HG03159 (cell line): ENCODE measurements at regions not wholly inside any gene's neighbourhood (a gene's known extent, or its start where the extent isn't known, plus 50 kb on each side); places are given as distances from the start of the nearest gene placed in this dataset.

Source experiments
- ATAC-seq: cut with Tn5 transposase; IDR thresholded peaks from one replicate; pipeline ENCODE4 v1.9.1; 2021; ENCODE audit warnings: mild to moderate bottlenecking, moderate library complexity; ENCODE audit not compliant: unreplicated experiment

DNA sequence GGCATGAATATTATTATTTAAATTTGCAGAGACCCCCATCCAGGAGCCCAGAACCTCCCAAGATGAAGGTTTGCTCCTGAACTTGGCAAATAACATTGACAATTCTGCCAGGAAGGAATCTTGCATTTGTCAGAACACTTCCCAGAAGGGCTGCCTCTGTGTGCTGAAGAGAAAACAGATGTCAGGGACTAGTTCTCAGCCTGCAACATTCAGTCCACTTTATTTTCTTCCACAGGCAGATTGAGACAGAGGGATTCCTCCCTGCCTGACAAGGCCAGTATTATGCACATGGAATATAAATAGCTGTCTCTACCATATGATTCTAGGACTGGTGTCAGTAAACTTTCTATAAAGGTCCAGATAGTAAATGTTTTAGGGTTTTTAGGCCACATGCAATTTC, 171.5 kb upstream of the SIX2 start:
- no peak for ATAC-seq

DNA sequence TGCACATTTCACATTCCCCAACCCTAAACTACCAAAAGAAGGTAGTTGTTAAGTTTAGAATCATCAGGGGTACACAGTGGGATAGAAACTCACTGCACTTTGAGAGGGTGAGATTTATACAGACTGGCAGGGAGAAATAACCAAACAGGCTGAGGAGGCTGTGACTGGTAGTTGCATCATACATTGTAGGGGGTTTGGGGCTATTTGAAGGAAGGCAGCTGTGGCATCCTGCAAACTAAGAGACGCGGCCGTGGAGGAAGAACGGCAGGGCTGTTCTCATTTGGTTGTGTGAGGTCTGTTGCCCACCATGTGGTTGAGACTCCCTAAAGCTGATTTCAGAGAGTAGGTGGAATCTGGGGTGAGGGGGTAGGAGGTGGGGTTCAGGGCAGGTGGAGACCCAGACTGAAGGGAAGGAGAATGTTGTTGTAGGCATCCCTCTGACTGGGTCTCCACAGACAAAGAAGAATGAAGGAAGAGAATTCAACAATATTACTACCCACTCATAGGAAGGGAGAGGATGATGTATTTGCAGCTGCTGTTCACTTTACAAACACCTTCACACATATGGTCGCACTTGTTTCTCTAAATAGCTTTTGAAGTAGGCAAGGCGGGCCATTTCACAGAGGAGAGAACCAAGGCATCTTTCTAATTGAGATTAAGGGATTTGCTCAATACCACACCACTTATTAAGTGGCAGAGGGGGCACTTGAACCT, 170.9 kb upstream of the SIX2 start:
- no peak for ATAC-seq

DNA sequence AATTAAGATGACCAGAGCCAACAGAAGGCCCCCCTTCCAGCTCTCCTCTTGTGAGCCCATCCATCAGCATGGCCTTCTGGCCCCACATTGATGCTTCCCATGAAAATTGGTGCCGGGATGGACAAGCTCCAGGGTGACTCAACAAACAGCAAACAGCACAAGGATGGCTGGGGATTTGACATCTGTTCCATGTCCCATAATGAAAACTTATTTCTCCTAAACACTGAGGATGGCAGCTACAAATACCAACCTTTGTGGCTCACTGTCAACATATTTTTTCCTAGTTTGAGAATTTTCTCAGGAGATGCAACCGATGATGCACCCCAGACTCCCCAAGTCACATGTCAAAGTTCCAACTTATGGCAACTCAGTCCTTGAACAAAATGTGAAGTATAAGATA, 169.6 kb upstream of the SIX2 start:
- no peak for ATAC-seq

DNA sequence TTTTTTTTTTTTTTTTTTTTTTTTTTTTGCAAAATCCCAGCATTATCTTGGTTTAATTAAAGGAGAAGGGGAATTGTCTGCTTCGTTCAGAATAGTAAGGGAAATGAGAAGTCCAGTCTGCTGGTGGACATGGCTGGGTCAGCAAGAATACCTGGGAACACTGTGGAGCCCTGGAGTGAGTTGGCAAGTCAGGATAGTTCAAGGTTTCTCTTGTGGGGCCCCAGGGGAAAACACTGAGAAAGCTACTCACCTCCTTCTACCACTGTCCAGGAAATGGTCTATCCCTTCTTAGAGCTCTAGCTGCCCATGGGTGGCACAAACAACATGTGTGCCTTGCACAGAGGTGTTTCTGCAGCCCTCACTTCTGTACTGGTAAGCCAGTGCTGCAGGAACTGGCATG, 169.1 kb upstream of the SIX2 start:
- no peak for ATAC-seq

DNA sequence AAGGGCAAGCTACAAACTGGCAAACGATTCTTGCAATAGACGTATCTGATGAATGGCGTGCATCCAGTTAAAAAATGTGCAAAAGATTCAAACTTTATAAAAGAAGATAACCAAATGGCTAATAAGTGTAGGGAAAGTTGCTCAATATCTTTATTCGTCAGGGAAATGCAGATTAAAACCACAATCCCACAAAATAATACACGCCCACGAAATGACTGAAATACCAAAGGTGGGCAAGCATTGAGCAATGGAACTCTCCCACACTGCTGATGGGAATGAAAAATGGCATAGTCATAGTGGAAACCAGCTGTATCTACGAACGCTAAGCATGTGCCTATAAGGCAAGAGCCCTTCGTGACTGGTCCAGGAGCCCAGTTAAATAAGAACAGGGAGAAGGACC, 168.6 kb upstream of the SIX2 start:
- no peak for ATAC-seq

DNA sequence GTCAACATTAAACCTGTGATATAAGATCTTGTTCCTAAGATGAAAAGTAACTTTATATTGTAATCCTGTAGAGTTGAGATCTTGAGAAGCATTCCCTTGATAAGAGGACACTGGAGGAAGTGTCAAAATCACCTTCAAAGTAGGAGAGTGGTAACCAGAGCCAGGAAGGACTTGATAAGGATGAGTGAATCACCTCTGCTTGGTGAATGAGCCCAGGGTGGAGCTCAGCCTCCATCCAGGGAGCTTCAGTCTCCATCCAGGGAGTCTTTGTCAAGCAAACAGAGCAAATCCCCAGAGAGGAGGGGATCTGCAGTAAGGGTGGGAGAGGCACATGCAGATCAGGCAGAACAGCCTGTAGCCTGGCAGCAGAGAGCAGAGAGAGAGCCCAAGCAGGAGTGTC, 167.1 kb upstream of the SIX2 start:
- ATAC-seq: no peak

DNA sequence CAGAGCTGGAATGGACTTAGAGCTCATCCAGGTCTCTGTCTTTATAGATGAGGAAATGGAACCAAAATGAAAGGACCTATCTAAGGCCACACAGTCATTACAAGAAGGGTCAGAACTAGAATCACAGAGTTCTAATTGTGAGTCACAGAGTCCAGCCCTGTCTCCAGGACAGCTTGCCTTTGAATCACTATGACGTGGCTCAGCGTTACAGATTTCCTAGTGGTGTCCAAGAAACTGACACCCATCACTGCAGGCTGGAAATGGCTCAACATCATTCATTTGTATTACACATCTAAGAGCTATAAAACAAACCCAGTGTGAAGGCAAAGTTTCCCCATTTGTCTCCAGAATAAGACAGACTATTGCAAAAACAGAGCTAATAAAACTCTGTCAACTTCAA, 164.3 kb upstream of the SIX2 start:
- no peak for ATAC-seq

DNA sequence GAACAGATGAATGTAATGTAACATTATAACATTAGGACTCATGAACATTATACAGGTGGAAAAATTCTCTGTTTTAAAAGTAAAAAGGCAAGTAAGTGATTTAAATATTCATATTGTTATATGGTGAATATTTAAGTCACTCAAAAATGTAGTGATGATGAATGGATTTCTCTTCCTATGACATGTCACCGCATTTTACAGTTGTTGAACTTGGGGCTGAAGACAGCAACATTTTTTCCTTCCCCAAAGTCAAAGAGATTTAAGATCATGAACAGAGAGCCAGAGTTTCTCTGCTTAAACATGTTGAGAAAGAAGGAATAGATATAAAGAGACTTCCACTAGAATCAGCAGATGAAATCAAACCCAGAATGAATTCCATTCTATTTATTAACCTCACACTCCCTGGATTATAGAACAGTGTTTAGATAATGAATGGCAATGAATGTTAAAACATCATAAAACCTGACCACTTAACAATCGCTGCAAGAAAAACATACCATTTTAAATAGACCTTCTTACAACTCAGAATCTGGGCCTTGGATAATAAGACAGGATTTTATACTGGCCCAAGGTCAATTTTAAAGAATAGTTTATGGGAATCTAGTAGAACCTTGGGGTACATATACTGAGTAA, 163.6 kb upstream of the SIX2 start:
- no peak for ATAC-seq

DNA sequence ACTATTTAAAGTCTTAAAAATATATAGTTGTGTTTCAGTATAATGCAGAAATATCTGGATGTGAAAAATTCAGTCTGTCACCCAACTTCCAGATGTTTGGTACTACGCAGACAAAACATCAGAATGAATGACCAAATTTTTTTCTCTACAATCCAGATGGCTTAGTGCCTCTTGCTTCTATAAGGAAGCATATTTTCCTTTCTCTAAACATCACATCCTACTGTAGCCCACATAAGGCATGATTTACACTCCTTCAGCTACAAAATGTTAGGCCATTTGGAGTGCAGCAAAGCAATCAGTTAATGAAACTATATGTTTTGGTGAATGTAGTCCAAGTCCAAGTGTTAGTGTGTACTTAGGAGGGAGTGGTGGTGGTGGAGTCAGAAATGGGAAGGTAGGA, 162.9 kb upstream of the SIX2 start:
- no peak for ATAC-seq

DNA sequence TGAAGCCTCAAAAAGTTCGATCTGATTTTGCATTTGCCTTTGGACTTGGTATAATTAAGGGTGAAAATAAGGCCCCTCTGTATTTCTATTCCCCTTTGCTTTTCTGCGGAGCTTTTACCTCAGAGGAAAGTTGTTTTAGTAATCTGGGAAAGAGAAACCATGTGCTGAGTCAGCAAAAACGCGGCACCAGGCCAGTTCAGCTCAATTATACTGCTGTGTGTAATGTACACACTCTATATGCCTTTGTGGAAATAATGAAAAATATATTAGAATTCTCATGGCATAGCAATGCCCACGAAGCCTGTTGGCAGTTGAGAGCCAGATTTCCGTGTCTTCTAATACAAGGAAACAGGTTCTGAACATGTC, 161.9 kb upstream of the SIX2 start:
- ATAC-seq: no peak

DNA sequence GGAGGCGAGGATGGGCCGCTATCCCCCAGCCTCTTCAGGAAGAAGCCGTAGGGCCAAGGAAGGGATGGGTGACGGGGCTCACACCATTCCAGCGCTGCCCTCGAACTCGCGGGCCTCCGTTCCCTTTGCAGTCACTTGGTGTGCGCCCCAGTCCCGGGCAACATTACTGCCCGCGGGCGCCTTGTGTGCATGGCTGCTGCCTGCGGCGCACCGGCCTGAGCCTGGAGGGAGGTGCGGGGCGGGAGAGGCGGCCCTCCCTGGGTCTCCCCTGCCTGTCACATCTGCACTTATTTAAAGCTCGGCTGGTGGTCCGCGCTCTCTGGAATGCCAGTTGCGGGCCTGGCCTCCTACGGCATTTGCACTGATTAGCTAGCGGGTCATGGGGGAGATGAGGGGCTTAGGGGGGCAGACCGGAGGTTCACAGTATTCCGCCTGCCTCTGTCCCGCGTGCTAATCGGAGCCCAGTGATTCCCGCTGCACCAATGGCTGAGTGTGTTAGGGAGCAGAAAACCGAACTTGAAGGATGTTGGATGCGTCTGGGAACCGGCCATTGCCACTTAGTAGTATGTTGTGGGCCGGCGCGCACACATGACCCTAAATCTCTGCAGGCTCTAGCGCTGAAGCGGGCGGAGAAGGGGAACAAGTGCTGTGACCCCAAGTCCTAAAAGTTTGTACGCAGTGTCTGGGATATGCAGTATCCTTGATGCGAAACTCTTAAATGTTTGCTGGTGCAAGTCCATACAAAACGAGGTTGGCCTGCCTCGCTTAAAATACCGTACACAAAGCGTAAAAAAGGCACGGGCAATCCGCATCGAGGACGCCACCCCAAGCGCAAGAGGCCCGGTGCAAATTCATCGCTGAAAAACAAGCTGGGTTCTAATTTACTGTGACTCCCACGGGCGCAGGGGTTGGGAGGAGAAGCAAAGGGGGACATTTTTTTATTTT, 161.2 kb upstream of the SIX2 start:
- no peak for ATAC-seq

DNA sequence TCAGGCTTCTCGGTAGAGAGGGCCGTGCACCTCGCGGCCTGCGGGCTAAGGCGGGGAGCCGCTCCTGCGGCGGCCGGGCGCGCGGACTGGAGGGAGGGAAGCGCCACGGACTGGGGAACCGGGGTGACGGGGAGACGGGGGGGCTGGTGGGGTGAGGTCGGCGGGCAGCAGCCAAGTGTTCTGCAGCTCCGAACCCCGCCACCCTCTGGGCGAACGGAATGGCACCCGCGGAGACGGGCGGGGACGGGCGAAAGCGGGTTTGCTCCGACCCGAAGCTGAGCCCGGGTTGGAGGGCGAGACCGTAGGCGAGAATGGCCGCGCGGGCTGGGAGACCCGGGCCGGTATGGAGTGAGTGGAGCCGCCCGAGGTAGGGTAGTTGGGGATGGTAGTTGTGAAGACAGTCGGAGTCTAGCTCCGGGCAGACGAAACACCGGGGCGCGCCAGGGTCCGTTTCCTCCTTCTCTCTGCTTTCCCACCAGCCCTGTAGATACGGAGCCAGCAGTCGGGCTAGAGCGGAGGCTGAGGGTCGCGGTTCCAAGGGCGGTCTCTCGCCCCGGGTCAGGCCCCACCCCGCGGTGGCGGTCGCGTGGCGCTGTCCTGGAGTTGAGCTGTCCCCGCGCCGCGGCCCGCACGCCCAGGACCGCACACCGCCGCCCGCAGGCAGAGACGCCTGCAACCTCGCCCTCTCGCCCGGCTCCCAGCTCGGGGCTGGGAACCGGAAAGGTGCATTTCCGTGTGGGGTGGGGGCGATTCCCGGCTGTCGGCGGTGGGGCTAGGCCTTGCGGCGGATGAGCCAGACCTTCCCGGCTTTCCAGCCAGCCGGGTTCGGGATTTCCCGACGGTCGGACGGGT, 160.3 kb upstream of the SIX2 start:
- no peak for ATAC-seq

DNA sequence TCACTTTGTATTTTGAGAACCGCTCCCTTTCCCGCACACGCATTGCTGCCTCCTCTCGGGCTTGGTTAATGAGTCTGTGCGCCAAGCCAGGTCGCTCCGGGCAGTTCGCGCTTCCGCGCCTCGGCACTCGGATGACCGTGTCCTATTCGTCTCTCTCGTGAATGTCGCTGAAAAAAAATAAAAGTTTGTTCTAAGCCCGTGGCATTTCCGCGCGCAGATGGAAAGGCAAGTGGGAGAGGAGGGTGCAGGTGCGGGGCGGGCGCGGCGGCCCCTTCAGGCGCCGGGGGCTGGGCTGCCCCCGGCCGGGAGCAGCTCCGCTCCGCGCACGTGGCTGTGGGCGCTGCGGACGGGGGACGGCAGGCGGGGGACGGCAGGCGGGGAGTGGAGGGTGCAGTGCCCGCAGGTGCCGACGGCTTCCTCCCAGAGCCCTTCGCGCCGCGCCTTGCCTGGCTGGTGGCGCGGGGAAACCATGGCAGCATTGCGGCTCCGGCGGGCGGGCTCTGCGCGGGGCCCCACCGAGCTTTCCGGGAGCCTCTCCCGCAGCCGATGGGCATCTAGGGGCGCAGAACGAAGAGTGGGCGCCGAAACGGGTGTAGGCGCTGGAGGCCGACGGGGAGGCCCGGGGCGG, 159.6 kb upstream of the SIX2 start:
- ATAC-seq: no peak

DNA sequence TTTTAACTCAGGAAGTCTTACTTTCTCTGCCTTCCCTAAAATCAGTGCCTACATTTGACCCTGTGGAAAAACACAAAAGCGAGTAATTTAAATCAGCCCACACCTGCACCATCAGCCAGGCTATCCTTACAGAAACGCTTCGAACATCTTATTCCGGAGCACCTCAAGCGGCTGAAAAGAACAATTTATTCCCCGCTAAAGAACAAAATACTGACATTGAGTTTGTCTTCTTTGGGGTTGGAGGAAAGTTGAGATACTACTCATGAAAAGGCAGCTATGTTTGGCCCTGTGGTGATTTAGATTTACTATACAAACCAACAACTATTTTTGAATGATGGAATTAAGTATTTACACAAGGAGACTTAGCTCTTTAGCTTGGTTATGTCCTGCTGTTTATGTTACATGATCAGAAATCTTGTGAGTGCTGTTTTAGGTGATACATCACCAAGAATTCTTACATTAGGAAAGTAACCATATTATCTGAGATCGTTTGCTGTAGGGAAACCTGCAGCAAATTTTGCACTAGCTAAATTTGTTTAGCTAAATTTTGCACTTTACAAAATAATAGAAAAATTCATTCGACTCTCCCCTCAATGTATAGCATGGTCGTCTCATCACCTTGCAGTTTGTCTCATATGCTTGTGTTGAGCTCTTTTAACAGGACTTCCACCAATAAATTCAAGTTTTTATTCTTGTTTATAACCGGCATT, 158.8 kb upstream of the SIX2 start:
- no peak for ATAC-seq

DNA sequence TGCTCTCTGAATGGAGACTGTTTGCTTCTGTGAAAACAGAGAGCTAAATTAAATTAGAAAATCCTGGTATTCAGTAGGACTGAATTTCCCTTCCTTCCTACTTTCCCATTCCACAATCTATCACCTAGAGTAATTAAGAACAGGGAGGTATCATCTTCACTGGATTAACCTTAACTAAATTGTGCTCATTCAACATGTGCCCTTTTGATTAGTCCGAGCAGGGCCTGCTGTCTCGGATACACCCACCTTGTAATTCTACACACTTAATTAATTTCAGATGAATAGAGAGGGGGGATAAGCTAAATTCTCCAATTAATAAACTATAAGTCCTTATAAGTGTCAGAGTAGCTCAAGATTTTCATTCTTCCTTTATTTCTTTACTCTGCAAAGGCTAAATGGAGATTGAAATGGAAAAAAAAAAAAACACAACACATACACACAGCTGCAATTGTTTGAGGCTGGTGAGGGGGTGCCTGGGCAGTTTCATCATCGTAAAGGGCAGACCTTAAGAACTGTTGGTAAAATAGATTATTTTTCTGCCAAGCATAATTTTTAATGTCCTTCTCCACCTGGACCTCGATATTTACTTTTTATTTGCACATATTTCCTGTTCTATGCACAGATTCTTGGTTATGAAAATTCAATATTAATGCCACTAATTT, 157.1 kb upstream of the SIX2 start:
- ATAC-seq: no peak

DNA sequence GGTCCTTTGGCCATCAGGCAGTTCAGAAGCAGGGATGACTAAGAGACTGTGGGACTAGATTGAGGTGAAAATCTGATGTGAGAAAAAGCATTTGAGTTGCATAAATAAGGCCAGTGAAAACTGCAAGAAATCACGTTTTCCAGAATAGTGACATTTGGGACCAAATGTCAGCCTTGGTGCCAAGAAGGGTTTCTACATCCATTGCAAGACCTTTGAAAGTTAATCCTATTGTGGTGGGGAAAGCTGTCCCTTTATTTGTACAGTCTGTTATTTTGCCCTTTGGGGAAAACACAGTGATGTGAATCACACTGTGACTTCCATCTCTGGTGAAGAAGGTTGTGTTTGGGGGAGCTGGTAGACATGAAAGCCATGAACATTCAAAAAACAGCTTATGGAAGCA, 153.5 kb upstream of the SIX2 start:
- ATAC-seq: no peak

DNA sequence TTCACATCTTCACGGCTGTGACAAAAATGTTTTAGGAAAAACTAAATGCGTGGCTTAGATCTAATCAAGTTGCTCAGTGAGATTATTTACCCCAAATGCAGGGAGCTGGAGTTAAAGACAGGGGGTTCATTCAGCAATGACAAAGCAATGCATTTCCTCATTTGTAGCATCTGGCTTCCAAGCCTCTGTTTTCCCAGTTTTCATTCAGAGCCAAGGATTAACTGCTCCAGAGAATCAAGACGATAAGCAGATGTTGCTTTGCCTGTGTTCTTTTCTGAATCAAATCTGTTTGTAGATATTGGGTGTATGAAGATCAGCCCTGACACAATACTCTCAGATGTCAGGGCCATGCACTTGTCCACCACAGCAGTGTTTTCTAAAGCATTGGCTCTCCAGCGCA, 147.4 kb upstream of the SIX2 start:
- ATAC-seq: no peak

DNA sequence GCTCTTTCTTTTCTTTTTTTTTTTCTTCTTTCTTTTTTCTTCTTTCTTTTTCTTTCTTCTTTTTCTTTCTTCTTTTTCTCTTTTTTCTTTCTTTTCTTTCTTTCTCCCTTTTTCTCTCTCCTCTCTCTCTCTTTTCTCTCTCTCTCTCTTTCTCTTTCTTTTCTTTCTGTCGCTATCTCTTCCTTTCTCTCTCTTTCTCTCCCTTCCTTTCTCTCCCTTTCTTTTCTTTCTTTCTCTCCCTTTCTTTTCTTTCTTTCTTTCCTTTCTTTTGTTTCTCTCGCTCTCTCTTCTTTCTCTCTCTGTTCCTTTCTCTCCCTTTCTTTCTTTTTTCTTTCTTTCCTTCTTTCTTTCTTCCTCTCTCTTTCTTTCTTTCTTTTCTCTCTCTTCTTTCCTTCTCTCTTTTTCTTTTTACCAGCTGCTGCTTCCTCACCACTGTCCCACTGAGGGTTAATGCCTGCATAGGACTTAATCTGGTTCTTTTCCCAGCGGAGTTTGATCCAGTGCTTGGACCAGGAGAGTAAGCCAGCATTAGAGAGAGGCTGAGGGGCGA, 145.4 kb upstream of the SIX2 start:
- ATAC-seq: no peak

DNA sequence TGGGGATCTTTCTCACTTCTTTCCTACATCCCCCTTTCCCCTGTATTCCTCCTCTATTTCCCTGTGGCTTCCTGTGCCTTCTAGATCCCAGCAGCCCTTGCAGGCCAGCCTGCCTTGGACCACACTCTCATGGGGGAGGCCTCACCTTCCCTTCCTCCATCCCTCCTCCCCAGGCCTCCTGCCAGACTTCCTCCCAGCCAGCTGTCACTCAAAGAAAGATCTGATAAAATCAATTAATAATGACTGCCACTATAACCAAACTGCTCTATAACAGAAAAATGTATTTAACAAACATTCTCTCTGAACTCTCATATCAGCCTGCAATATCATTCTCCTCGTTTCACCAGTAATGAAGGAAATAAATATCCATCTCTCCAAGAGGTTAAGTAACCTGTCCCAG, 144.9 kb upstream of the SIX2 start:
- ATAC-seq: no peak
